Gastrocnemius medialis (tissue), 4 donors: ENCODE measurements at regions not wholly inside any gene's neighbourhood (a gene's known extent, or its start where the extent isn't known, plus 50 kb on each side); places are given as distances from the start of the nearest gene placed in this dataset.

ENCODE experiments used
- CTCF ChIP-seq, 5 experiments: fragments of 450-650 bp in 3 of 5; fragments of 200-600 bp in 2 of 5; sonication (generic) in 2 of 5; IDR thresholded peaks in 4 of 5; conservative IDR thresholded peaks in 1 of 5; 1 replicate in 4 of 5; 2 replicates in 1 of 5; pipeline ENCODE4 v1.5.1; 2016 to 2019; ENCODE audit warnings: antibody characterized with exemption in 5 of 5, mild to moderate bottlenecking in 3 of 5, moderate library complexity in 3 of 5
- POLR2A ChIP-seq, 2 donors: fragments of 450-650 bp; IDR thresholded peaks; one replicate each; pipeline ENCODE4 v1.6.1; 2017; ENCODE audit warnings: antibody characterized with exemption in 2 of 2, mild to moderate bottlenecking in 2 of 2, moderate library complexity in 2 of 2

- TF ChIP-seq CTCF (IDR thresholded peaks at IDR 0.05 in 4 of 5, conservative IDR thresholded peaks at IDR 0.05 in 1 of 5) (no peak), POLR2A (IDR thresholded peaks at IDR 0.05) (no peak)
Measured at GRCh38 chr2:206389164-206389563, 54.2 kb upstream of the ADAM23 start.
